Uterus (tissue), 2 donors: ENCODE measurements at regions not wholly inside any gene's neighbourhood (a gene's known extent, or its start where the extent isn't known, plus 50 kb on each side); places are given as distances from the start of the nearest gene placed in this dataset.

Source experiments
- CTCF ChIP-seq, 4 experiments: fragments of 200-600 bp in 2 of 4; fragments of 450-650 bp in 2 of 4; sonication (generic) in 2 of 4; IDR thresholded peaks; one replicate each; pipeline ENCODE4 v1.5.1; 2016 to 2019; ENCODE audit warnings: antibody characterized with exemption in 4 of 4, mild to moderate bottlenecking in 2 of 4, moderate library complexity in 1 of 4
- POLR2A ChIP-seq, 2 donors: fragments of 450-650 bp; IDR thresholded peaks; one replicate each; pipeline ENCODE4 v1.6.1; 2016; ENCODE audit warnings: antibody characterized with exemption in 2 of 2, mild to moderate bottlenecking in 1 of 2, moderate library complexity in 1 of 2

- TF ChIP-seq POLR2A (IDR thresholded peaks at IDR 0.05) (no peak), CTCF (IDR thresholded peaks at IDR 0.05) (no peak)
Measured at GRCh38 chr1:106027871-106028270, 1028.6 kb upstream of the PRMT6 start.
